WTC11 (cell line): ENCODE measurements at regions not wholly inside any gene's neighbourhood (a gene's known extent, or its start where the extent isn't known, plus 50 kb on each side); places are given as distances from the start of the nearest gene placed in this dataset.

Experiments
- CTCF ChIP-seq: fragments of 200-600 bp; IDR thresholded peaks from 2 replicates; pipeline ENCODE4 v1.8.0; 2022; ENCODE audit warnings: antibody characterized with exemption
- MAX ChIP-seq: sonication (generic); formaldehyde crosslinking; IDR thresholded peaks from 2 replicates; pipeline ENCODE4 v1.8.0; 2022; ENCODE audit warnings: mild to moderate bottlenecking, missing genetic modification reagents
- NR2C2 ChIP-seq: sonication (generic); formaldehyde crosslinking; IDR thresholded peaks from 2 replicates; pipeline ENCODE4 v1.8.0; 2022; ENCODE audit warnings: mild to moderate bottlenecking, missing genetic modification reagents

GRCh38 chr2:824524-824923 is 126.1 kb upstream of the SNTG2 start:
- TF ChIP-seq MAX (CRISPR knock-in tag) (no peak), NR2C2 (CRISPR knock-in tag) (no peak), CTCF (no peak)
